Colonic mucosa (tissue), 4 donors: ENCODE measurements at regions not wholly inside any gene's neighbourhood (a gene's known extent, or its start where the extent isn't known, plus 50 kb on each side); places are given as distances from the start of the nearest gene placed in this dataset.

ENCODE experiments used
- DNase-seq: peaks from one replicate; pipeline ENCODE4 v3.0.0-alpha.2; 2020
- H3K27ac ChIP-seq: fragments of 200-600 bp; one replicate; pipeline ENCODE4 v1.8.0; 2021
- H3K27me3 ChIP-seq: fragments of 200-600 bp; one replicate; pipeline ENCODE4 v1.8.0; 2021
- H3K36me3 ChIP-seq: fragments of 200-600 bp; one replicate; pipeline ENCODE4 v1.8.0; 2021
- H3K4me1 ChIP-seq: fragments of 200-600 bp; one replicate; pipeline ENCODE4 v1.8.0; 2021; ENCODE audit warnings: mild to moderate bottlenecking
- H3K4me3 ChIP-seq: fragments of 200-600 bp; one replicate; pipeline ENCODE4 v1.8.0; 2021
- H3K9ac ChIP-seq, 2 donors: one replicate each; pipeline ENCODE4 v1.7.0; 2013; ENCODE audit warnings: control low read depth in 2 of 2, low read depth in 2 of 2, low read length in 2 of 2
- H3K9me3 ChIP-seq: fragments of 200-600 bp; one replicate; pipeline ENCODE4 v1.8.0; 2021
- intact Hi-C: fragments of 100-400 bp; cut with DNase I; formaldehyde crosslinking; loops from one replicate; pipeline ENCODE4 v1.14.1; 2022
- TF ChIP-seq, protein P1 (sequence below): fragments of 200-600 bp; IDR thresholded peaks from one replicate; pipeline ENCODE4 v1.8.0; 2022; ENCODE audit warnings: antibody characterized with exemption, mild to moderate bottlenecking
- donor health status: healthy.
- donor health status: DM: no; HTN: no; CAD: no.
- donor health status: DM: no; HTN: no; CAD: no.

DNA sequence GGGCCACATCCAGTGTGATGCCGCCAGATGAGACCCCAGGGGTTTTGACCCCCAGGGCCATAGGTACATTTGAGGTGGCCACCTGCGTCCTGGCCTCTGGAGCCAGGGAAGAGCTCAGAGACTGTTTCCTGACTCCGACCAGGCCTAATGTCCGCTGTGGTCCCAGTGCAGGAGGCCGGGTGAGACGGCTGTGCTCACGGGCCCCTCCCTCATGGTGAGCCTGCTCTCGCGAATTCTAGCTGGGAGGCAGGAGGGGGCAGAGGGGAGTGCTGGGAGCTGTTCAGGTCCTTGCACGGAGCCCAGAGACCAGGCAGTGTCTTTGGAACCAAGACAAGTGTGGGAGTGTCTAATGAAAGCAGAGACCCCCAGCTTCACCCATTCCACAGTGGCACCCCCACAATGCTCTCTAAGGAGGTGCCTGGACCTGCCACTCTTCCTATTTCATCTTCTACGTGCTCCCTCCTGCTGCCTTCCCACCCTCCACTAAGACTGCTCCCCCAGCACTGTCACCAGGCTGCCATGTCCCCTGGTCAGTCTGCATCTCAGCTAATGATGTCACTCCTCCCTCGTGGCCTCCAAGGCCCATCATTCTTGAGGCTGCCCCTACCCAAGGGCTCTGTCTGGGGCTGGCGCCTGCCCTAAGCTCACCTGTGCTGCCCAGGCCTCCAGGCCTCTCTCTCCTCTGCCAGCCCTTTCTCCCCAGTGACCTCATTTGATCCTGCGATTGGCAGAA lies 256.3 kb upstream of the C1orf174 start:
- Histone ChIP-seq H3K9ac (no peak overlapping the region), H3K36me3 (no peaks in the 10 kb centered on the region), H3K27me3 (no peaks in the 10 kb centered on the region), H3K4me1 (no peaks in the 10 kb centered on the region), H3K27ac (no peak overlapping the region), H3K4me3 (no peak overlapping the region), H3K9me3 (no peaks in the 10 kb centered on the region)
- intact Hi-C loops: no loop called here
- DNase-seq: no peak
- TF ChIP-seq, protein P1, sequence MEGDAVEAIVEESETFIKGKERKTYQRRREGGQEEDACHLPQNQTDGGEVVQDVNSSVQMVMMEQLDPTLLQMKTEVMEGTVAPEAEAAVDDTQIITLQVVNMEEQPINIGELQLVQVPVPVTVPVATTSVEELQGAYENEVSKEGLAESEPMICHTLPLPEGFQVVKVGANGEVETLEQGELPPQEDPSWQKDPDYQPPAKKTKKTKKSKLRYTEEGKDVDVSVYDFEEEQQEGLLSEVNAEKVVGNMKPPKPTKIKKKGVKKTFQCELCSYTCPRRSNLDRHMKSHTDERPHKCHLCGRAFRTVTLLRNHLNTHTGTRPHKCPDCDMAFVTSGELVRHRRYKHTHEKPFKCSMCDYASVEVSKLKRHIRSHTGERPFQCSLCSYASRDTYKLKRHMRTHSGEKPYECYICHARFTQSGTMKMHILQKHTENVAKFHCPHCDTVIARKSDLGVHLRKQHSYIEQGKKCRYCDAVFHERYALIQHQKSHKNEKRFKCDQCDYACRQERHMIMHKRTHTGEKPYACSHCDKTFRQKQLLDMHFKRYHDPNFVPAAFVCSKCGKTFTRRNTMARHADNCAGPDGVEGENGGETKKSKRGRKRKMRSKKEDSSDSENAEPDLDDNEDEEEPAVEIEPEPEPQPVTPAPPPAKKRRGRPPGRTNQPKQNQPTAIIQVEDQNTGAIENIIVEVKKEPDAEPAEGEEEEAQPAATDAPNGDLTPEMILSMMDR: no peak

DNA sequence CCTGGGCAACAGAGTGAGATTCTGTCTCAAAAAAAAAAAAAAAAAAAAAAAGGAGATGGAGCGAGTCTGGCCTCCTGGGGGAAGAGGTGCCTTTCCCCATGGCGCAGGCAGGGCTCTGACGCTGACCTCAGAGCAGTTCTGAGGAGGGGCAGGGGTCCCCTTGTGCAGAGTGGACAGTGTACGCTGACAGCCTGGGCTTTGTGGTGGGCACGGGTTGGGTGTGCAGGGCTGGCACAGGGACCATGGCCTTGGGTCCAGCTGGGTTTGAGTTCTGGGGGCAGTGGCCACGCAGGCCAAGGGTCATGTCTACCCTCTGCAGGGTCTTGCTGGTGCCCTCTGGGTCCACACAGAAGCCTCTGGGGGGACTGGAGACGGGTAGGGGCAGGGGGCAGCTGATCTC lies 260.1 kb upstream of the C1orf174 start:
- no peaks in the 10 kb centered on the region for H3K36me3 ChIP-seq
- H3K4me1 ChIP-seq: no peaks in the 10 kb centered on the region
- intact Hi-C loops: no loop called here
- no peak overlapping the region for H3K27ac ChIP-seq
- no peaks in the 10 kb centered on the region for H3K27me3 ChIP-seq
- H3K9me3 ChIP-seq: no peaks in the 10 kb centered on the region
- H3K4me3 ChIP-seq: no peak overlapping the region
- H3K9ac ChIP-seq: no peak overlapping the region
- TF ChIP-seq, protein P1: no peak
- DNase-seq: no peak

DNA sequence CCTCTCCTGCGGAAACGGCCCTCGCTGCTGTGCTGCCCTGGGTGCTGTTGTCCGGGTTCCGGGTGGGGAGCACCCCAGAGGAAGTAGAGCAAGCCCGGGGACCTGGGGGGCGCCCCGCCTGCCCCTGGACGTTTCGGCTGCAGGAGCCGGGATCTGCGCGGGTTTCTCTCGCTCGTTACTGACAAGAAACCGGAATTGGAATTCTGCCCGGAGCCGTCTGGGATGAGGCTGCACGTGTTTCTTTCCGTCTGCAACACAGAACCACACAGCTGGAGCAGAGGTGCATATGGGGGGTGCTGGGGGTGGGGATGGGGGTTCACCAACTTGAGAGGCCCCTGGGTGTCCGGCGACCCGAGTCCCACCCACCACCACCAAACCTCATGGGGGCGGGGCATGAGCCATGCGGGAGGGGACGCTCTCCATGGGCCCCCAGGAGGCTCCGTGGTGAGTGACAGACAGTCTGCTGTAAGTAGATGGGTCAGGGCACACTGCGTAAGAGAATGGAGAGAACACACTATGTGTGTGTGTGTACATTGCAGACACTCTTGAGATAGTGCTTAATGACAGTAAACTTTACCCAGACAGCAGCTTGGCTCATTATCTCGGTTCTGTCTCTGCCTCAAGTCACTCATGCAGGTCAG lies 261.4 kb upstream of the C1orf174 start:
- no peak for DNase-seq

DNA sequence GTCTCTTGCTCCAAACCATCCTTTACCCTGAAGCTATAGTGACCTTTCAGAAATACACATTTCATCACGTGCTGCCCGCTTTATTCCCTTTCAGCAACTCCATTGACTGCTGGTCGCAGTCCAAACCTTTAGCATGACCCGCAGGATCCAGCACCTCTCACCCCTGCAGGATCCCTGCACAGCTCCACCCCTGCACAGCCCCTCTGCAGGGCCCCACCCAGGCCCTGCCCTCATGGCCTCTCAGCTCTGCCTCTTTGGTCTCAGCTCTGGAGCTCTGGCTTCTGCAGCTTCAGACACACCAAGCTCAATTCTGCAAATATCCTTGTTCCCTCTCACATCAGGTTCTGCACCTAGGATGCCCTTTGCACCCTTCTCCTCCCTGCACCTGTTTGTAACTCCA lies 264.9 kb upstream of the C1orf174 start:
- Histone ChIP-seq H3K4me3 (no peak overlapping the region), H3K36me3 (no peaks in the 10 kb centered on the region), H3K9me3 (no peaks in the 10 kb centered on the region), H3K9ac (no peak overlapping the region), H3K4me1 (no peaks in the 10 kb centered on the region), H3K27me3 (no peaks in the 10 kb centered on the region), H3K27ac (no peak overlapping the region)
- intact Hi-C loops: no loop called here
- TF ChIP-seq, protein P1: no peak
- DNase-seq: no peak

More for the DNA sequence above, 261.4 kb upstream of the C1orf174 start:
- Histone ChIP-seq H3K9ac (no peak overlapping the region), H3K4me3 (no peak overlapping the region), H3K9me3 (no peaks in the 10 kb centered on the region), H3K27me3 (no peaks in the 10 kb centered on the region), H3K27ac (no peak overlapping the region), H3K4me1 (no peaks in the 10 kb centered on the region), H3K36me3 (no peaks in the 10 kb centered on the region)
- TF ChIP-seq, protein P1: no peak
- intact Hi-C loops: no loop called here

DNA sequence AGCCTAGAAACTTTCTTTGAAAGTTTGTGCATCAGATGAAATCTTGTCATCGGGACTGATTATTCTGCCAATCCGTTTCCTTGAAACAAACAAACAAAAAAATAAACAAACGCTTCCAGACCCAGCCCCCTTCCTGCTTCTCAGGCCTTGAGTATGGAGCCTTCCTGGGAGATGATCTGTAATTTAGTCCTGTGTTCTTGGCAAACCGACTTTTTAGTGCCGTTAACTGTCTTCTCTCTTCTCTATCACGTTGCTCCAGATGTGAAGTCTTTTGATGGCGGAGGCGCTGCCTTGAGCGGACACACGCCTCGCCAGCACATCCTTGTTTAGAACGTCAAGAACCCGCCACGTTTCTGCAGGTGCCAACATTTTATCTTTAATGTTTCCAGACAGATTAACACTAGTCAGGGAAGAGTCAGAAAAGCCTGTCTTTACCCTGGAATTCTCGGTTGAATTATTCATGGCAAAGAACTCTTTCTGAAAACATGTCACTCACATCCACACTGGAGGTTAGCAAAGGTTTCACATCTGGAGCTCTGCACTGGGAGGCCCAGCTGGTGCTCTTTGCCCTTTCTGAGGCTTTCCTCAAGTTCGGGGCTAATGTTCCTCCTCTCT lies 265.7 kb upstream of the C1orf174 start:
- Histone ChIP-seq H3K36me3 (no peaks in the 10 kb centered on the region), H3K9ac (no peak overlapping the region), H3K9me3 (no peaks in the 10 kb centered on the region), H3K4me3 (no peak overlapping the region), H3K27ac (no peak overlapping the region), H3K4me1 (no peaks in the 10 kb centered on the region), H3K27me3 (no peaks in the 10 kb centered on the region)
- no peak for DNase-seq
- intact Hi-C loops: no loop called here
- TF ChIP-seq, protein P1: no peak
